ENCODE measurements at regions not wholly inside any gene's neighbourhood (a gene's known extent, or its start where the extent isn't known, plus 50 kb on each side); places are given as distances from the start of the nearest gene placed in this dataset.
"Not testable (repeated sequence)": the region's sequence is repeated elsewhere in the genome, so short reads cannot be mapped to it uniquely, and the experiment has no call there.

DNA sequence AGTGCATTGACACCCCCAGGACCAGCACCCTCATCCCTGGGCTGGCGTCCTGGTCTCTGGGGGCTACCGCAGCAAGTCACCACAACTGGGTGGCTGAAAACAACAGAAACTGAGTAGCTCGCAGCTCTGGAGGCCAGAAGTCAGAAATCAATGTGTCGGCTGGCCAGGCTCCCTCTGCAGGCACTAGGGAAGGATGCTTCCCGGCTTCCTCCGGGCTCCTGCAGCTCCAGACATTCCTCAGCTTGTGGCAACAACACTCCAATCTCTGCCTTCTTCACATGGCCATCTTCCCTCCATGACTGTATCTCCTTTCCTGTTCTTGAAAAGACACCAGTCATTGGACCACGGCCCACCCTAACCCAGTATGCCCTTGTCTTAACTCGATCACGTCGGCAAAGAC is 224.2 kb downstream of the NPHP4 start:
- intact Hi-C loops (cut with DNase I): no loop called here
- no peak for DNase-seq
- H3K27me3 ChIP-seq: peaks cover 4 to 57% (median 40%) of the 10 kb centered on the region in 3 donors
- no peak overlapping the region for H3K4me3 ChIP-seq
- no peak for TF ChIP-seq EP300 (IDR thresholded peaks at IDR 0.05)
- TF ChIP-seq POLR2AphosphoS5 (IDR thresholded peaks at IDR 0.05): no peak
- no peak for TF ChIP-seq POLR2A (IDR thresholded peaks at IDR 0.05)
- TF ChIP-seq, protein P1, sequence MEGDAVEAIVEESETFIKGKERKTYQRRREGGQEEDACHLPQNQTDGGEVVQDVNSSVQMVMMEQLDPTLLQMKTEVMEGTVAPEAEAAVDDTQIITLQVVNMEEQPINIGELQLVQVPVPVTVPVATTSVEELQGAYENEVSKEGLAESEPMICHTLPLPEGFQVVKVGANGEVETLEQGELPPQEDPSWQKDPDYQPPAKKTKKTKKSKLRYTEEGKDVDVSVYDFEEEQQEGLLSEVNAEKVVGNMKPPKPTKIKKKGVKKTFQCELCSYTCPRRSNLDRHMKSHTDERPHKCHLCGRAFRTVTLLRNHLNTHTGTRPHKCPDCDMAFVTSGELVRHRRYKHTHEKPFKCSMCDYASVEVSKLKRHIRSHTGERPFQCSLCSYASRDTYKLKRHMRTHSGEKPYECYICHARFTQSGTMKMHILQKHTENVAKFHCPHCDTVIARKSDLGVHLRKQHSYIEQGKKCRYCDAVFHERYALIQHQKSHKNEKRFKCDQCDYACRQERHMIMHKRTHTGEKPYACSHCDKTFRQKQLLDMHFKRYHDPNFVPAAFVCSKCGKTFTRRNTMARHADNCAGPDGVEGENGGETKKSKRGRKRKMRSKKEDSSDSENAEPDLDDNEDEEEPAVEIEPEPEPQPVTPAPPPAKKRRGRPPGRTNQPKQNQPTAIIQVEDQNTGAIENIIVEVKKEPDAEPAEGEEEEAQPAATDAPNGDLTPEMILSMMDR (IDR thresholded peaks at IDR 0.05): no peak
- peaks cover 0 to 3% (median 0%) of the 10 kb centered on the region in 4 donors for H3K4me1 ChIP-seq
- H3K27ac ChIP-seq: no peak overlapping the region
- H3K9me3 ChIP-seq: no peaks in the 10 kb centered on the region
- no peaks in the 10 kb centered on the region for H3K36me3 ChIP-seq
- WGBS, 2 donors: 69 to 73% methylated on average over 10 of the region's 10 CpGs

DNA sequence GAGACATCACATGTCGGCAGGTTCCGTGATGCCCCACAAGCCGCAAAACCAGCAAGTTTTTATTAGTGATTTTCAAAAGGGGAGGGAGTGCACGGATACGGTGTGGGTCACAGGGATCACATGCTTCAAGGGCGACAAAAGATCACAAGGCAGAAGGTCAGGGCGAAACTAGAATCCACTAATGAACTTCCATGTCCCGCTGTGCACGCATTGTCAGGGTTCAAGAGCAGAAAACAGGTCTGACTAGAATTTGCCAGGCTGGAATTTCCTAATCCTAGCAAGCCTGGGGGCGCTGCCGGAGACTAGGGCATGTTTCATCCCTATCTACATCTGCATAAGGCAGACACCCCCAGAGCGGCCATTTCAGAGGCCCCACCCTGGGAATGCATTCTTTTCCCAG is 225.2 kb downstream of the NPHP4 start:
- H3K36me3 ChIP-seq; H3K4me1 ChIP-seq; H3K27ac ChIP-seq; H3K4me3 ChIP-seq; DNase-seq; intact Hi-C loops (cut with DNase I); H3K9me3 ChIP-seq: not testable (repeated sequence)
- WGBS, 2 donors: 38 to 62% methylated on average over 12 of the region's 12 CpGs
- peaks cover 4 to 57% (median 40%) of the 10 kb centered on the region in 3 donors for H3K27me3 ChIP-seq

DNA sequence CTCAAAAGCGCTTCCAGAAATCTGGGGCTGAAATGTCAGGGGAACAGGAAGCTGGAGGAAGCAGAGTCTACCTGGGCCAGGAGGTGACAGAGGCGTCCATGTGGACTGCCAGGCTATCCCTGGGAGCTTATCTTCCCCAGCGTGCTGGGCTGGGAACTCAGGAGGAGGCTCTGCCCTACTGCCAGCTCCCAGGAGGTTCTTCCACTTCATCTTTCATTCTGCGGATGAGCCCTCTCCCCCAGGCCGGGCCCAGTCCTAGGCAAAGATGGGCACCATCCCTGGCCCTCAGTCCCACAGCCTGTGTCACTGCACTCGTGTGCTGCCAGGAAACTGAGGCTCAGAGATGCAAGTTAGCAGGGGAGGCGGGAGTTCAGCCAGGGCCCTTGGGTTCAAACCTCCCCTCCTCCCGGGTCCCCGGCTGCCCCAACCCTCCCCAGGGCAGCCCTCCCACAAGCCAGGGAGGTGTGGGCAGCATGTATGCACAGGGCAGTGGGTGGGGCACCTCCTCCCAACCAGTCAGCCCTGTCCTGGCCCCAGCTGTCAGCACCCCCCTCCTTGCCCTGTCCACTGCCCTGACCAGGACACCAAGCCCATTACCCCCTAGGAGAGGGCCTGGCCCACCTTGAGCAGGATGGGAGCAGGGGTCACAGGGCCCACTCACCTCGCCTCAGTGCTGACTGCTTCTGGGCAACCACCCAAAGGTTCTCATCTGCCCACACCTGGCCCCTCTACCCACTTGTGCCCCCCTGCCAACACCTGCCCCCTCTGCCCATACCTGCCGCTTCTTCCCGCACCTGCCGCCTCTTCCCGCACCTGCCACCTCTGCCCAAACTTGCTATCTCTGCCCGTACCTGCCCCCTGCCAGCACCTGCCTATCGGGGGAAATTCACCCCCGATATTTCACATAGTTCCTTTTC is 226.0 kb downstream of the NPHP4 start:
- DNase-seq: no peak

DNA sequence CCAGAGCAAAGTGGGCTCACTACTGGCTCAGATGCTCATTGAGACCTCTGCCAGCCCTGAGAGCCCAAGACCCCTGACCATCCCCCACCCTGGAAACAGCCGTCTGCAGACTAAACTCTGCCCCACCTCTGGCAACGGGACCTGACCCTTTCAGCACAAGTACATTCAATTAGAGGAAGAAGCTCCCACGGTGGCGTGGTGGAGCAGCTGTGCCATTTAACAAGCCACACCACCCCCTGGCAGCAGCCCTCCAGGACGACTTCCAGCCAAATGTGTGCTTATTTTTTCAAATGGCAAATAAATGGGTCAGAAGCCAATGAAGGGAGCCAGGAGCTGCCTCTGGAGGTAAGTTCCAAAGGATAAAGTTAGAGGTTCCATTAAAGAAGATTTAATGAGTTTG is 226.7 kb downstream of the NPHP4 start:
- intact Hi-C loops (cut with DNase I): no loop called here
- 5 to 7% methylated on average over 5 of the region's 5 CpGs for WGBS, 2 donors
- DNase-seq: no peak
- Histone ChIP-seq H3K27ac (no peak overlapping the region), H3K4me3 (no peak overlapping the region), H3K36me3 (no peaks in the 10 kb centered on the region), H3K27me3 (peaks cover 4 to 50% (median 35%) of the 10 kb centered on the region in 3 donors), H3K9me3 (no peaks in the 10 kb centered on the region), H3K4me1 (no peaks in the 10 kb centered on the region)
- TF ChIP-seq POLR2AphosphoS5 (IDR thresholded peaks at IDR 0.05) (no peak), POLR2A (IDR thresholded peaks at IDR 0.05) (no peak), EP300 (IDR thresholded peaks at IDR 0.05) (no peak)
- TF ChIP-seq, protein P1 (IDR thresholded peaks at IDR 0.05): no peak

More for the DNA sequence above, 226.0 kb downstream of the NPHP4 start:
- Histone ChIP-seq H3K36me3 (no peaks in the 10 kb centered on the region), H3K9me3 (no peaks in the 10 kb centered on the region), H3K4me3 (no peak overlapping the region), H3K27ac (no peak overlapping the region), H3K27me3 (peaks cover 4 to 56% (median 35%) of the 10 kb centered on the region in 3 donors), H3K4me1 (peaks cover 0 to 3% (median 0%) of the 10 kb centered on the region in 4 donors)
- TF ChIP-seq POLR2AphosphoS5 (IDR thresholded peaks at IDR 0.05) (no peak), EP300 (IDR thresholded peaks at IDR 0.05) (no peak), POLR2A (IDR thresholded peaks at IDR 0.05) (no peak)
- TF ChIP-seq, protein P1 (IDR thresholded peaks at IDR 0.05): no peak
- WGBS, 2 donors: 54 to 70% methylated on average over 17 of the region's 17 CpGs
- intact Hi-C loops (cut with DNase I): no loop called here

DNA sequence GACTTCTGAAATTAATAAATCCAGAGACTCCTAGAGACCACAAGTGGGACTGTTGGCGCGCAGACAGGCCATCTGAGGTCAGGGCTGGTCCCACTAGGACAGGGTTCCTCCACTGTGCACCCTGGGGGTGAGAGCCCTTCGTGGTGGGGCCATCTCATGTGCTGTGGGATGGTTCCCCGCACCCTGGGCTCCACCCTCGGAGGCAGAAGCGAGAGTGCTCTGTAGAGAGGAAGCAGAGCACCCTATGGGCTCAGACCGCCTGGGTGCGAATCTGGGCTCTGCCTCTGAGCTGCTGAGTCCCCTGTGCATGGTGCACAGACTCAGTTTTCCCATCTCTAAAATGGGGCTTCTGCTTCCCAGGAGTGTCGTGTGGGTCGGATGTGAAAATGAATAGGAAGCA is 227.3 kb downstream of the NPHP4 start:
- Histone ChIP-seq H3K4me3 (no peak overlapping the region), H3K4me1 (no peaks in the 10 kb centered on the region), H3K9me3 (no peaks in the 10 kb centered on the region), H3K36me3 (no peaks in the 10 kb centered on the region), H3K27me3 (peaks cover 4 to 47% (median 33%) of the 10 kb centered on the region in 3 donors), H3K27ac (no peak overlapping the region)
- WGBS, 2 donors: 82 to 87% methylated on average over 10 of the region's 10 CpGs
- TF ChIP-seq, protein P1 (IDR thresholded peaks at IDR 0.05): no peak
- no peak for TF ChIP-seq EP300 (IDR thresholded peaks at IDR 0.05)
- no peak for TF ChIP-seq POLR2A (IDR thresholded peaks at IDR 0.05)
- no peak for TF ChIP-seq POLR2AphosphoS5 (IDR thresholded peaks at IDR 0.05)
- intact Hi-C loops (cut with DNase I): no loop called here
- DNase-seq: no peak
